ENCODE measurements at regions not wholly inside any gene's neighbourhood (a gene's known extent, or its start where the extent isn't known, plus 50 kb on each side); places are given as distances from the start of the nearest gene placed in this dataset.

- no peak overlapping the region for H3K4me3 ChIP-seq (ENCODE audit: control insufficient read depth, low read depth, low read length)
- DNase-seq (ENCODE audit: low read depth) = no peak
- TF ChIP-seq CTCF (IDR thresholded peaks at IDR 0.05; ENCODE audit: control insufficient read depth, insufficient read depth, low read depth, low read length, missing control alignments) = no peak
These were observed 888.6 kb upstream of the SEL1L start for GRCh38 chr14:82422230-82422629.

GRCh38 chr14:82425261-82425660 lies 891.6 kb upstream of the SEL1L start:
- no peak overlapping the region for H3K4me3 ChIP-seq (ENCODE audit: control insufficient read depth, low read depth, low read length)
- no peak for DNase-seq (ENCODE audit: low read depth)
- no peak for TF ChIP-seq CTCF (IDR thresholded peaks at IDR 0.05; ENCODE audit: control insufficient read depth, insufficient read depth, low read depth, low read length, missing control alignments)

- TF ChIP-seq CTCF (IDR thresholded peaks at IDR 0.05; ENCODE audit: control insufficient read depth, insufficient read depth, low read depth, low read length, missing control alignments) = no peak
- no peak overlapping the region for H3K4me3 ChIP-seq (ENCODE audit: control insufficient read depth, low read depth, low read length)
- DNase-seq (ENCODE audit: low read depth) = no peak
These were observed 897.4 kb upstream of the SEL1L start for GRCh38 chr14:82431031-82431430.

GRCh38 chr14:82432301-82433105 lies 898.9 kb upstream of the SEL1L start:
- H3K4me3 ChIP-seq (ENCODE audit: control insufficient read depth, low read depth, low read length) = no peak overlapping the region
- TF ChIP-seq CTCF (IDR thresholded peaks at IDR 0.05; ENCODE audit: control insufficient read depth, insufficient read depth, low read depth, low read length, missing control alignments) = no peak
- no peak for DNase-seq (ENCODE audit: low read depth)

GRCh38 chr14:82438436-82438835 lies 904.8 kb upstream of the SEL1L start:
- no peak for TF ChIP-seq CTCF (IDR thresholded peaks at IDR 0.05; ENCODE audit: control insufficient read depth, insufficient read depth, low read depth, low read length, missing control alignments)
- no peak for DNase-seq (ENCODE audit: low read depth)
- no peak overlapping the region for H3K4me3 ChIP-seq (ENCODE audit: control insufficient read depth, low read depth, low read length)

GRCh38 chr14:82441270-82441669 lies 907.6 kb upstream of the SEL1L start:
- TF ChIP-seq CTCF (IDR thresholded peaks at IDR 0.05; ENCODE audit: control insufficient read depth, insufficient read depth, low read depth, low read length, missing control alignments) = no peak
- H3K4me3 ChIP-seq (ENCODE audit: control insufficient read depth, low read depth, low read length) = no peak overlapping the region
- no peak for DNase-seq (ENCODE audit: low read depth)
